ENCODE measurements at regions not wholly inside any gene's neighbourhood (a gene's known extent, or its start where the extent isn't known, plus 50 kb on each side); places are given as distances from the start of the nearest gene placed in this dataset.

DNA sequence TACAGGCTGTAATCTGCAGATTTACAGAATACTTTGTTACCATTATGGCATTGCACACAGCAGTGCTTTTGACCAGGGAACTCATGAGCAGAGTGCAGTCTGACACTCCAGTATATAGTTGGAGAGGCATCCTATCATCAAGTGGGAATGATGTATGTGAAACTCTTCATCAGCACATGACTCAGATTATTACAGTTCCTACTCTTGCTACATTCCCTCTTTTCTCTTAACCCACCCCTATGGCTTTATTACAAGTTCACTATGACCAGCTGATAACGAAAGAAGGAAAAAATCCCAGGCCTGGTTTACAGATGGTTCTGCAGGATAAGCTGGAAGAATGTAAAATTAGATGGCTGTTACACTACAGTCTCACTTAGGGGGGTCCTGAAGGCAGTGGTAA, 385.9 kb downstream of the RASEF start:
- TF ChIP-seq, protein P1, sequence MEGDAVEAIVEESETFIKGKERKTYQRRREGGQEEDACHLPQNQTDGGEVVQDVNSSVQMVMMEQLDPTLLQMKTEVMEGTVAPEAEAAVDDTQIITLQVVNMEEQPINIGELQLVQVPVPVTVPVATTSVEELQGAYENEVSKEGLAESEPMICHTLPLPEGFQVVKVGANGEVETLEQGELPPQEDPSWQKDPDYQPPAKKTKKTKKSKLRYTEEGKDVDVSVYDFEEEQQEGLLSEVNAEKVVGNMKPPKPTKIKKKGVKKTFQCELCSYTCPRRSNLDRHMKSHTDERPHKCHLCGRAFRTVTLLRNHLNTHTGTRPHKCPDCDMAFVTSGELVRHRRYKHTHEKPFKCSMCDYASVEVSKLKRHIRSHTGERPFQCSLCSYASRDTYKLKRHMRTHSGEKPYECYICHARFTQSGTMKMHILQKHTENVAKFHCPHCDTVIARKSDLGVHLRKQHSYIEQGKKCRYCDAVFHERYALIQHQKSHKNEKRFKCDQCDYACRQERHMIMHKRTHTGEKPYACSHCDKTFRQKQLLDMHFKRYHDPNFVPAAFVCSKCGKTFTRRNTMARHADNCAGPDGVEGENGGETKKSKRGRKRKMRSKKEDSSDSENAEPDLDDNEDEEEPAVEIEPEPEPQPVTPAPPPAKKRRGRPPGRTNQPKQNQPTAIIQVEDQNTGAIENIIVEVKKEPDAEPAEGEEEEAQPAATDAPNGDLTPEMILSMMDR (IDR thresholded peaks at IDR 0.05) = no peak
- no peak for TF ChIP-seq POLR2A (IDR thresholded peaks at IDR 0.05)

Data from lower leg skin (tissue), 3 donors.